ENCODE measurements at regions not wholly inside any gene's neighbourhood (a gene's known extent, or its start where the extent isn't known, plus 50 kb on each side); places are given as distances from the start of the nearest gene placed in this dataset.
"Not testable (repeated sequence)": the region's sequence is repeated elsewhere in the genome, so short reads cannot be mapped to it uniquely, and the experiment has no call there.

DNA sequence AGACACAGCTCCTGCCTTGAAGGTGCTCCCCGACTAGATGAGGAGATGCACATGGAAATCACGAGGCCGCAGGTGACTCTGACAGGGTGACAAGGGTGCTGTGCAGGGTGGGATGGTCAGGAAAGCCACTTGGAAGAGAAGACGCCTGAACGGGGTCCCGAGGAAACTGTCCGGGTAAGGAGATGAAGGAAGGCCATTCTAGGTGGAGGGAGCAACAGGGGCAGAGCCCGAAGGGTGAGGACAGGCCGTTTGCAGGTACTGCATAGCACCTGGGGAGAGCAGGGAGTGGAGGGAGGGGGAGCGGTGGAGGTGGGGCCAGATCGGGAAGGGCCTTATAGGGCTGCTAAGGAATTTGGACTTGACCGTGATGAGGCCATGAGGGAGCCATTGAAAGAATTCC lies 105.6 kb upstream of the DLG1 start:
- DNase-seq, result no peak

DNA sequence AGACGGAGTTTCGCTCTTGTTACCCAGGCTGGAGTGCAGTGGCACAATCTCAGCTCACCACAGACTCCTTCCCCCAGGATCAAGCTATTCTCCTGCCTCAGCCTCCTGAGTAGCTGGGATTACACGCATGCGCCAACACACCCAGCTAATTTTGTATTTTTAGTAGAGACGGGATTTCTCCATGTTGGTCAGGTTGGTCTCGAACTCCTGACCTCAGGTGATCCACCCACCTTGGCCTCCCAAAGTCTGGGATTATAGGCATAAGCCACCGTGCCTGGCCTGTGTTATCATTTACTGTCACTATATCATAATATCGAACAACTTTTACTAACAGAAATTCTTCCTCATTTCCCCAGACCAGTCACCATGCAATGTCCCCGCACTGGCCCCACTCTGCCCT lies 104.0 kb upstream of the DLG1 start:
- DNase-seq, result not testable (repeated sequence)

DNA sequence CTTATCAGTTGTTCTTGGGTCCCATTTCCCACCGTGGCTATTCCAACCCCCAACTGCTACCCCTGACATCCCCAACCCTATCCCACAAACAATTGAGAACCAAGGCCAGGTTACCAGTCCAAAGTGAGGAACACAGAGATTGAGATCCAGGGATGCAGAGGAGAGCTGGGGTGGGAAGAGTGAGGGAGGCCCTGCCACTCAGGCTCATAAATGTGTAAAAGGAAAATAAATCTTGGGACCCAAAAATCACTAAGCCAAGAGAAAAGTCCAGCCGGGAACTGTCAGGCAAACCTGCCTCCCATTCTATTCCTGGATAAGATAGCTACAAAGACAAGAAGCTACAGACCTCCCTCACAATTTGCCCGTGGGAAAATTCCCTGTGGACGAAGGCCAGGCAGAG lies 101.1 kb upstream of the DLG1 start:
- DNase-seq, result no peak

DNA sequence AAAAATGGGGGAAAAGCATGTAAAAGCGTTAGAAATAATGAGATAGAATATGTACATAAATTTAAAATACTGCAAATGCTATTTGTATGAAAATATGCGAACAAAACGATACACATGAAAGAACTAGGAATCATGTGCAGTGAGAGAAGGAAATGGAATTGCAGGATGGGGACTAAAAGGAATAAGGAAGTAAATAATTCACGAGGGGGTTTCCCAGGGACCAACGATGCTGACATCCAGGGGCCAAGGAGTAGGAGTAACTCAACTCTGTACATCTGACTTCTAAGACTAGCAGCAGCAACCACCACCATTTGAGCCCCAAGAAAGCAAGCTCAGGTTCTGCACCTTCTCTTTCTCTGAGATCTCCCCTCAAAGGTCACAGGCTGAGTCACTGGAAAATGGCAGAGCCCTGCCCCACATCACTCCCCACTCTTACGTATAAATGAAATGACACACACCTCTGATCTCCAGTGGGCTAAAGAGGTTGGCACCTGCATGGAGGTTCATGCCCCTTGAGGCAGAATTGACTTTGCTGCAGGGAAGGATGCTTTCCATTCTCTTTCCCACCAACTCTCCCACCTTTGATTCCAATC lies 100.0 kb upstream of the DLG1 start:
- no peak for DNase-seq

DNA sequence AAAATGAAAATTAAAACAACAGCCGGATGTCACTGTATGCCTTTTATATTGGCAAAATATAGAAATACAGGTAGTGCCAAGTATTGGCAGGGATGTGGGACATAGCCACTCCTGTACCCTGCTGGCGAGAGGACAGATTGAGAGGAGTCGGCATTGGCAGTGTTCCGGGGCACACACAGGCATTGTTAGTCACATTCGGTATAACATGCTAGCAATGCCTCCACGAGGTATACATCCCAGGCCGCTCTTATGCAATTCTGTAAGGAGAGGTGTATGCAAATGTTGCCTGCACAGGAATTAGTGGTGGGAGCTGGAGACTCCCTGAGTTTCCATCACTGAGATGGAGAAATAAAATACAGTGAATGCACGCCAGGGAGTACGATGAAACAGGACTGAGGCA lies 99.4 kb upstream of the DLG1 start:
- DNase-seq, result no peak

DNA sequence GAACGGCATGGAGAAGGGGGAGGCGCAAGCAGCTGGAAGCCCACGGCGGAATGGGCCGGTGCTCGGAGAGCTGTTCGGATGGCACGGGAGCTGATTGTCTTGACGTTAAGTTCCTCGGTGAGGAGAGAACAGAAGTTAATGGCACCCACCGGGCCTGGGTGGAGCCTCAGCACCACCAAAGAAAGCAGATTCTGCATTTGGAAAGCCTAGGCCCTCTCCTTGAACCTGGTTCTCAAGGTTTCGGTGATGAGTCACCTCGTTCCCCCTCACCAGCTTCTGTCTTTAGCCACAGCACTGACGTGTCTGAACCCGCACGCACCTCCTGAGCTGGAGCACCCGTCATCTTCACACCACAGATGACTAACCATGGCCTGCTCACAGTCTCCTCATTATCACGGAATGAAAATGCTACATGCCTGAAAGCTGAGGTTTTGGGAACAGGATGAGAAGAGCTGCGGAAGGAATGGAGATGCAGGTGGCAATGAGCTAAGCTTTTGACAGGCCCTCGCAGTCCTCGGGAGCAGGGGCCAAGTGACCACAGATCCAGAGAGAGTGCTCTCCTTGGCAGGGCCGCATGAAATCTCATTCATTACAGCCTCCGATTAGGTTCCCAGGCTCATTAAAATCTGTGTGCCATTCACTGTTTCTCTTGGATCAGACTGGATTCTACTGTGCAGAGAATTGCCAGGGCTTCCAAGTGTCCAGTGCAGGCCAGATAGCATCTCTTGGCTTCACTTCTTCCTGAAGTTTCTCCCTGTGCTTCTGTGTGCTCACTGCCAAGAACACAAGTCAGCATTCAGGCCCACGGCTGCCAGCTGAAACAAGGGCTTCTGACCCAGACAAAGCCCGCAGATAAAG lies 96.3 kb upstream of the DLG1 start:
- no peak for DNase-seq

DNA sequence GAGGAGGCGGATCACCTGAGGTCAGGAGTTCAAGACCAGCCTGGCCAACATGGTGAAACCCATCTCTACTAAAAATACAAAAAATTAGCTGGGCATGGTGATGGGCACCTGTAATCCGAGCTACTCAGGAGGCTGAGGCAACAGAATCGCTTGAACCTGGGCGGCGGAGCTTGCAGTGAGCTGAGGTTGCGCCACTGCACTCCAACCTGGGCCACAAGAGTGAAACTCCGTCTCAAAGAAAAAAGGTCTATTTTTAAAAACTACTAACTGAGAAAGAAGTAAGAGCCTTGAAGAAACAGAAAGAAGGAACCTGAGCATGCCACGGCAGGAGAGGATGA lies 95.7 kb upstream of the DLG1 start:
- not testable (repeated sequence) for DNase-seq

DNA sequence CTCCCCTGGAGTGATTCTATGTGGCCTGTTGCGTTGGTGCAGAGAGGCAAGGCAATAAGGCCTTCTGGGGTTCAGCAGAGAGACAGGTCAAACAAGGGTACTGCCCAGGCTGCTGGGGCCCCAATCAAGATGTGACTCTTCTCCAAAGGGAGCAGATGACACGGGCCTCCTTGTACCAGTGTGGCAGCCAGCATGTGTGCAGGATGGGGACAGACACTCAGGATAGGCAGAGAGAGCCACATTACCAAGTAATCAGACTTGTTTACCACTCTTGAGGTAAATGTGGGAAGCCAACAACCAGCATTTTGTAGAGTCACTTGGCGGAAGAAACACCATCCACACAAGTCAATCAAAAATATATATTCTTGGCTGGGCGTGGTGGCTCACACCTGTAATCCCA lies 95.3 kb upstream of the DLG1 start:
- no peak for DNase-seq

DNA sequence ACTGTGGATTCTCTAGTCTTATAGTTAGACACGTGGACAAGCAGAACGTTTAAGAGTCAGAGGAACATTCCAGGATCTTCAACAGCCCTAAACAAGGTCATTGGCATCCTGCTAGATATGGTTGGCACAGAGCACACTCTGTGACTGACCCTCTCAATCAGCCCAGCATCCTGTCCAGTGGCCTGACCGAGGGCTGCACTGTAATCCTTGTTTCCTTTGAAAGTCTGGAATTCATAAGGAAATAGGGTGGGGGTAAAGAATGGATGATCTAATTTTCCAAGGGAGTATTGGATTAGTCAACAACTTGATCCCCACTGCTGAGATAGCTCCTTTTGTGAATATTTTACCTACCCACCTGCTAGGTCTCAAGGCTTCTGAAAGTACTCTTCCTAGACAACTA lies 94.5 kb upstream of the DLG1 start:
- no peak for DNase-seq

DNA sequence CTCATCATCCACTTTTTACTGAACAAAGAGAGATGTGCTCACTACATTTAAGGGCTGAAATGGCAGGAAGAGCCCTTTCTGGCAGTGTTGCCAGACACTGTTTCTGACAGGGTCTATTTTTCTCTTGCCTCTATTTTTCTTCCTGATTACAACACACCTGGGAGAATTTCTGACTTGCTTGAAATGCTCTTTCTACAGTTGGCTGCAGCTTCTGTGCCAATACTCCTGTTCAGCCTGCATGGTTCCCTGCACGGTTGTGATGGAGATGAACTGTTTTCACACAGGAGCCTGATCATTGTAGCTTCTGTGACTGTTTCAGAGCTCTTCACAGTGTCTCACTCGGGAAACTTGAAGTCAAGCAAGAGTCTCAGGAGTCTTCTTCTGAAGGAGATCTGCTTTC lies 83.0 kb upstream of the DLG1 start:
- no peak for DNase-seq

DNA sequence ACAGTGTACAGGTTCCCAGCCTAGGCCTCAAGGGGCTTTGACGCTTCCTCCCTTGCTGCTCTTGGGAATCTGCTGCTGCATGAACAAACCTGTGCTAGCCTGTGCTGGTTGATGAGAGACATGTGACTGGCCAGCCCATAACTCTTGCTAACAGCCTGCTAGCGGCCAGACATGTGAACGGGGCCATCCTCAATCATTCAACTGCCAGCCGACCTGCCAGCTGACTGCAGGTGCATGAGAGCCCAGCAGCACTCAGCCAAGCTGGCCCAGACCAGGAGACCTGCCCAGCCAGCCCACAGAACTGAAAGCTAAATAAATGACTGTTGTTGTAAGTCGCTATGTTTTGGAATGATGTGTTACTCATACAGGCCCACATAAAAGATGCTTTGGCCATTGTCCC lies 82.4 kb upstream of the DLG1 start:
- peak in 1 of 2 experiments; percentile 30 for DNase-seq

DNA sequence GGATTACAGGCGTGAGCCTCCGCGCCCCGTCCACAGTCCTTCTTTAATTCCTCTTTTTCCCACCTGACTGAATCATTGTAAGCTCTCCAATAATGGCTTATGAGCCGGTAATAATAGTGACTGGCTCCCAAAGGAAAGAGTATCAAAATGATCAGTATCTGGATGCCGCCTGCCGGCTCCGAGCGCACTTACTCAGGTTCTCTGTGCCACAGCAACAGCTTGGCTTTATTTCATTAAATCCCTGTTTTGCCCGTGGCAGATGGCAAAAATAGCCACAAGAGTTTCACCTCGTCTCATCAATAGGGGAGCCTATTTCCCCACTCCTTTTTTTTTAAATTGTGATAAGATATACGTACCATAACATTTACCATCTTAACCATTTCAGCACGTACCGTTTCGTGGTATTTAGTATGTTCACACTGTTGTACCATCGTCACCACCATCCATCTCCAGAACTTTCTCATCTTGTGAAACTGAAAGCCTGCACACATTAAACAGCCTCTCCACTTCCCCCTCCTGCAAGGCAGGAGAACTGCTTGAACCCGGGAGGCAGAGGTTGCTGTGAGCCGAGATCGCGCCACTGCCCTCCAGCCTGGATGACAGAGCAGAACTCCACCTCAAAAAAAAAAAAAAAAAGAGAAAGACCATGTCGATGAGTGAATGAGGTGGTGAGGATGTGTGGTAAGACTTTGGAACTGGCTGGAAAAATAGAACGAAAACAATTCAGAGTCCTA lies 80.7 kb upstream of the DLG1 start:
- no peak for DNase-seq

DNA sequence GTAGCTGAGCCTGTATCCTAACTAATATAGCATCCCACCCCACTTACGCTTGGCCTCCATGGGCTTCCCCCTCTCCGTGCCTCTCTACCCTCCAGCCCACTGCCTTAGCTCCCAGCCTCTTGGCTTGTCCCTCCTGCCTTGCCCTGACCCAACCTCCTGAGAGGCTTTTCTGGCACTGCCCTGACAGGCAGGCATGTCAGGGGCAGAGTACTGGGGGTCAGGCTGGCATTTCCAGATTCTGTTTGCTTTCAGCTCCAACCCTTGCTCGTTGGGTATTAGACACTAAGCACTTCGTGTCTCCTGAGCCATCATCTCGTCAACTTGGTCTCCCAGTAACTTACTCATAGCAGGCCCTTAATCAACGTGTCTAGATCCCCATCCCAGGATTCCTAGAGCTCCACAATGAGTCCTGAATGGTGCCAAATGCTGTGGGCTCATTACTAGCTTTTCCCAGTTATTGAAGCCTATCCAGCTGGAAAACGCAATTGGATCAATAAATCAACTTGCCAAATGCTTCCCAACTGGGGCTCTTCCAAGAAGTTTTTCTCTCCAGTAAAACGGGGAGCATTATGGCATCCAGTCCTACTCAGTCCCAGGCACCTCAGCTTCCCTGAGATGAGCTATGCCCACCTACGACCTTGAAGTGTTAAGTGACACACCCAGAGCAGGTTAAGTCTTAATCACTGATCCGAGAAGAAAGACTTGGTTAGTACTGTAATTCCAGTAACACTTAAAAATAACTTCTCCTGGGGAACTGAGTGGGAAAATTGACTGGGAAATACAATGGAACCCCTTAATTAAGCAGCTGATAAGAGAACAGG lies 78.5 kb upstream of the DLG1 start:
- no peak for DNase-seq

DNA sequence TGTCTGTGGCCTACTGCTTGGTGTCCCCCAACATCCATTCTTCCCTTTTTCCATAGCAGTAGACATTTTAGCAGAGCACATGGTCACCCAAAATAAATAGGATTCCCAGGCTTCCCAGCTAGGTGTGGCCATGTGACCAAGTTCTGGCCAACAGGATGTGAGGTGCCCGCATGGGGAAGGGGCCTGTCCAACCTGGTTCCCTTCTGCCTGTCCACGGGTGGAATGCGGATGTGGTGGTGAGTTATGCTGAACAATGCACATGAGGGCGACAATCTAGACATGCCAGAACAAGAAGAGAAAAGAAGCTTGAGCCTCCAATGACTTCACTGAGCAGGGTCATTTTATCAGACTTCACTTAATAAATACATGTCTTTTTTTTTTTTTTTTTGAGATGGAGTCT lies 77.6 kb upstream of the DLG1 start:
- no peak for DNase-seq

DNA sequence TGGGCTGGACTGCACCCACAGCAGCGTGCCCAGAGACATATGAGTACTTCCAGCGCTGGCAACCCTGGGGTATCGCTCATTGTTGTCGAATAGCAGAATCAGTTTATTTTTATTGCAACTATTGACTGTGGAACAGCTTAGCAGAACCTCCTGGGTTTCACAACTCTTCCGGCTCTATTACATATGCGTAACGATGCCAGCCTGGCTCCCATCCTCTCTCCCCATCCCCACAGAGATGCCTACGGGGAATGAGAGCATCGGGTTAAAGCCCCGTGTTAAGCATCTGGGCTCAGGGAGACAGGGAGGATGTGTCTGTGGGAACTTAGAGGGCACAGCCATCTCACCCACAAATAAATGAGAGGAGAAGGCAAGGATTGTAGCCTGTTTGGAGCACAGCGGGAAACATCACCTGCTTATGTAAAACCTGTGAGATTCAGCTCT lies 76.6 kb upstream of the DLG1 start:
- no peak for DNase-seq

DNA sequence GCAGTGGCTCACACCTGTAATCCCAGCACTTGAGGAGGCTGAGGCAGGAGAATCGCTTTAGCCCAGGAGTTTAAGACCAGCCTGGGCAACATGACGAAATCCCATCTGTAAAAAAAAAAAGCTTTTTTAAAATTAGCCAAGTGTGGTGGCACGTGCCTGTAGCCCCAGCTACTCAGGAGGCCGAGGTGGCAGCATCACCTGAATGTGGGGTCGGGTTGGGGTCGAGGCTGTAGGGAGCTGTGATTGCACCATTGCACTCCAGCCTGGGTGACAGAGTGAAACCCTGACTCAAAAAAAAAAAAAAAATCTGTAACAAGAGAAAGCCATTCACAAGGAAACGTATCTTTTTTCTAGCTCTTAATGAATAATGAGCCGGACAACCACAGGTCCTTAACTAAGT lies 74.7 kb upstream of the DLG1 start:
- DNase-seq, result no peak

DNA sequence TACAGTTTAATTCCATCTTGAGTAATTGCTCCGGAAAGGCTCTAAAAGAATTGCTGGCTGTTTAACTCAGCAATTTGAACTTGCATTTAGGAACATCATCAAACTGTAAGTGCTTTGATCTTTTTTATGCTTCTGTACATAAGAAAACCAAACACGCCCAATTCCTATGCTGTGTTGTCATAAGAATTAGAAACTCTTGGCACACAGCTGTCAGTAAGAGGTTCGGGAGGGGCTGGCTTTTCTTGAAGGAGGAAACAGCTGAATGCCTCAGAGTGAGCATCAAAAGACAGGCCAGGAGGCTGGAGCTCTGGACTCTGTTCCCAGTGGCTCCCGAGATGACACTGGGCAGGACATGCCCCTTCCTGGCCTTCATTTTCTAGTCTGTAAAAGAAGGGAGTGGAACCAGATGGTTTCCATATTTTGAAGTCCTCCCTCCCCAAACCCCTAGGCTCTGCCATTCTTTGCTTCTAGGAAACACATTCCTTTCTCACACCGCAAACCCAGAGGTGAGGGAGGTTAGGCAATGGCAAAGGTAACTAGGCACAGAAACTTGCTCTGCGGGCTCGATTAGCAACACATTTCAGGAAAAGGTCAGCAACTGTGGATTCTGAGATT lies 73.7 kb upstream of the DLG1 start:
- DNase-seq, result no peak

DNA sequence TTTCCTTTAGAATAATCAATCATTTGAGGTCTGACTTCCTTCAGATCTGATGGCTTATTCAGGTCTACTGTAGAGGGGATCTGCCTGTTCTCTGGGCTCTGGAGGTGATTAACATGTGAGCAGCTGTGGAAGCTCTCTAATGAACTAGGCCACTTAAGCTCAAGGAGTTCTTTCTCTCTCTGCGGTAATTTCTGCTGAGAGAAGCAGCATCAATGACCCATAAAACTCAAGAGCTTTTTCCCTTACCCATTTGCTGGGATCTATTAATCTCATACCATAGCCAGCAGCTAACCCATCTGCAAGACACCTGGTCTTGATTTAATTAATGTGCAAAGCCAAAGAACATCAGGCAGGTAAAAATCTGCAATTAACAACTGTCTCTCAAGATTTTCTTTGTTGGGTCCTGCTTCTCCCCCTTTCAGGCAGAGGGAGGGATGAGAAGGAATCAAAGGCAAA lies 73.2 kb upstream of the DLG1 start:
- no peak for DNase-seq

DNA sequence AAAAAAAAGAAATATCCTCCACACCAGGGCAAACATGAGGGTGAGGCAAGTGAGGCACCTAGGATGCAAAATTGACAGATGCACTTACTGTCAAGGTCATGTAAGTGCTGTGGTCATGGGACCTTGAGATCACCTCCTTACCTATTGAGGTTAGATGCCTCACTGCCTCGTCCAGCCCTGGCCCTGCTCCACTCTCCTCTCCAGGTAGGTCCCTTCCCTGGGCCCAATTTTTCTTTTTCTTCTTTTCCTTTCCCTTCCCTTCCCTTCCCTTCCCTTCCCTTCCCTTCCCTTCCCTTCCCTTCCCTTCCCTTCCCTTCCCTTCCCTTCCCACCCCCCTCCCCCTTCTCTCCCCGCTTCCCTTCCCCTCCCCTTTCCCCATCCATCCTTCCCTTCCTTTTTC lies 71.1 kb upstream of the DLG1 start:
- DNase-seq, result no peak

DNA sequence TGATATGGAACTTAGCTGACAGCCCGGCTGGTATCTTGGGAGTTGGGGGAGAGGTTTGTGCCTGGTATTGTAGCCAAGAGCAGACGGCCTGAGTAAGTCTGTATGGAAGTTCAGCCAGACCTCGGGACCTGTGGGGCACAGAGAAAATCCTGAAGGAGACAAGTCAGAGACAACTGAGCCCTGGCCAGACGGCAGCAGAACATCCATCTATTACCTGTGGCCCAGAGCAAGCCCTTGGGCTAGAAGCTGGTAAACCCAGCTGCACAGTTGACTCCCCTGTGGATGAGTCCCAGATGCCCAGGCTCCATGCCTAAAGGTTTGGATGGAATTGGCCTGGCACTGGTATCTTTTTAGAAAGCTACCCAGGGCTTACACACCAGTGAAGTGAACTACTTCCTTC lies 70.4 kb upstream of the DLG1 start:
- no peak for DNase-seq

DNA sequence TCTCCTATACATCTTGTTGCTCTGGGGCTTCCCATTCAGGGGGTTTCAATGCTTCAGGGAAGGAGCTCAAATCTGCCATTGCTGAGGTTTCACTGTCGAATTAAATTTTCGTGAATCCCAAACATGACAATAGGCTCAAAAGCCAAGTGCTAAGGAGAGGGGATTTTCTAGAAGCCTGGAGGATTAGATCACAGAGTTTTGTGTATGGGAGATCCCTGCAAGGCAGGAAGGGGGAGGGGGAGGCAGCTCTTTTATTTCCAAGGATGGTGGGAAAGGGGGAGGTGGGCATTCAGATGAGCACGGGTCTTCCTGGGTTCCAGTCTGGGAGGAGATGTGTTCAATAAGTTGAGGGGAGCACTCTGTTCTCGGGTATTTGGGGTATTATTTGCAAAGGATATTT lies 69.9 kb upstream of the DLG1 start:
- DNase-seq, result no peak

DNA sequence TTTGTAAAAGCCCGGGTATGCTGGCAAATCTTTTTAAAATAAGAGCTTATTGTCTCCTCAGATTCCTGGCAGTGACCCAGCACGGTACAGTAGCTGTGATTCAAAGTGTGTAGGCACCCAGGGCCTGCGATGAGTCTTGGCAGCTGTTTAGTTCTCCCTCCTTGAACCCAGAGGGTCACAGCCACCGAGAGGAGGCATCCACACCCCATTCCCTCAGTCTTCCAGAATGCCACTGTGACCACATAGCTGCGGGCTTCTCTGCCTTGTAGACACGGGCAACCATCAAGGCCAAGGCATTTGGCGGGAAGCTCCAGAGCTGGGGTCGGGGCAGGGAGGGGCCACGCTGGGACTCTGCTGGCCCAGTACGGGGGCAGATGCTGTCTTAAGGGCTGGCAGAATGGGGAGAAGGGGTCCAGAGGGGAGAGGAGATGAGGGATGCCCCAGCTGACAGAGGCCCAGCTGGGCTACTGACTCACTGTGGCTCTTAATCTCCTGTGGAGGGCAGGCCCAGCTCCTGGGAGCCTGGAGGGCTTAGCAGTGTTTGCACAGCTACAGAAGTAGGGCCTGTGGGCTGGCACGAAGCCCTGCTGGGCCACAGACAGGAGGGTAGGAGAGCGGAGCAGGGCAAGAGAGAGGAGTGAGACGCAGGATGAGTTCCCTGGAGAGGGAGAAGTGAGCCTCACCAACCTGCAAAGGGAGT lies 68.8 kb upstream of the DLG1 start:
- DNase-seq, result no peak
